GM12892 (cell line): ENCODE measurements at regions not wholly inside any gene's neighbourhood (a gene's known extent, or its start where the extent isn't known, plus 50 kb on each side); places are given as distances from the start of the nearest gene placed in this dataset.
"Not testable (repeated sequence)": the region's sequence is repeated elsewhere in the genome, so short reads cannot be mapped to it uniquely, and the experiment has no call there.

Source experiments
- DNase-seq: peaks from one replicate; pipeline ENCODE4 v3.0.0; 2011; ENCODE audit not compliant: insufficient read length
- FAIRE-seq: peaks from 2 replicates; lab custom pipeline; 2011; peaks lifted over from hg19 to GRCh38; lab: Jason Lieb, UNC
- POLR2A ChIP-seq: IDR thresholded peaks from 2 replicates; pipeline ENCODE4 v1.6.1; 2011; ENCODE audit warnings: low read depth, low read length, control low read depth
- POLR2AphosphoS5 ChIP-seq: IDR thresholded peaks from 2 replicates; pipeline ENCODE4 v1.6.1; 2011; ENCODE audit warnings: low read depth, low read length, control low read depth
- TAF1 ChIP-seq: IDR thresholded peaks from 2 replicates; pipeline ENCODE4 v1.6.1; 2011; ENCODE audit warnings: low read depth, mild to moderate bottlenecking, control low read depth, low read length, borderline replicate concordance

DNA sequence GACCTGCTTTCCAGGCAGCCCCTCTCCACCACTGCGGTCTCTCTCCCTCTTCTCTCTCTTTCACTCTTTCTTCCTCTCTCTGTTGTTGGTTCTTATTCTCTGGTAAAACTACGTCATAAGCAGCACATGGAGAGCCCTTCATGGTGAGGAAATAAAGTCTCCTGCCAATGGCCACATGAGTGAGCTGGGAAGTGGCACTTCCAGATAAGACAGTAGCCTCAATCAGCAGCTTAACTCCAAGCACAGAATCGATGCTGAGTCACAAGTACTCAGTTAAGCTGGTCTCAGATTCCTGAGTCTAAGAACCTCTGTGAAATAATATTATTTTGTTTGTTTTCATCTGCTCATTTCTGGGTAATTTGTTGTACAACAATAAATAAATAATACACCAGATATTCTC lies 500.1 kb downstream of the GABRG2 start:
- FAIRE-seq, result no peak
- no peak for DNase-seq
- TF ChIP-seq POLR2A (no peak), POLR2AphosphoS5 (no peak), TAF1 (no peak)

GRCh38 chr5:162573758-162574157 lies 506.2 kb downstream of the GABRG2 start:
- DNase-seq (no peak), FAIRE-seq (no peak)
- TF ChIP-seq POLR2A (no peak), POLR2AphosphoS5 (no peak), TAF1 (no peak)

- no peak for TF ChIP-seq TAF1
- TF ChIP-seq POLR2AphosphoS5, result no peak
- no peak for TF ChIP-seq POLR2A
- FAIRE-seq, result no peak
Observed at GRCh38 chr5:162591724-162592123, 524.2 kb downstream of the GABRG2 start.

DNA sequence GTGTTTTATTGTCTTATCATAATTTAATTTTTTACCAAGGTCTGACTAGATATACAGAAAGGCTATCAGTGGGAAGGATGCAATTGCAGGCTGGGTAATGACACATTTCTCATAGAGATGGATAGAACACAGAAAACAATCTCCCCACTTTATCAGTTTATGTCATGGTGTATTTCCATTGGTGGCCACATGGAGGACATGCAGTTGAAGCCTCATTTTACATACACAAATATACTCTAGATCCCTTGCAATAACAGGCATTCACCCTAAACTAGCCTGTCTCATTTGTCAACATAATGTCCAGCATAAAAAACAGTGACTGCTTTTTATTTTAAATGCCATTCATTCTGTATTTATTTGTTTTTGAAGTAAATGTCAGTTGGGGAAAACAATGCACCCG lies 526.3 kb downstream of the GABRG2 start:
- FAIRE-seq, result no peak
- no peak for DNase-seq

More at GRCh38 chr5:162591724-162592123, 524.2 kb downstream of the GABRG2 start:
- no peak for DNase-seq

GRCh38 chr5:162603443-162604070 lies 536.0 kb downstream of the GABRG2 start:
- DNase-seq (no peak), FAIRE-seq (no peak)
- TF ChIP-seq TAF1, result no peak
- TF ChIP-seq POLR2AphosphoS5, result no peak
- TF ChIP-seq POLR2A, result no peak

More for the DNA sequence above, 526.3 kb downstream of the GABRG2 start:
- no peak for TF ChIP-seq TAF1

GRCh38 chr5:162607879-162608278 lies 540.3 kb downstream of the GABRG2 start:
- no peak for FAIRE-seq

GRCh38 chr5:162621726-162622263 lies 554.2 kb downstream of the GABRG2 start:
- FAIRE-seq, DNase-seq: not testable (repeated sequence)

More at GRCh38 chr5:162607879-162608278, 540.3 kb downstream of the GABRG2 start:
- TF ChIP-seq TAF1 (no peak), POLR2AphosphoS5 (no peak), POLR2A (no peak)
- no peak for DNase-seq

GRCh38 chr5:162624110-162624509 lies 556.5 kb downstream of the GABRG2 start:
- FAIRE-seq, result no peak

GRCh38 chr5:162637481-162637880 lies 569.9 kb downstream of the GABRG2 start:
- DNase-seq, result no peak
- no peak for FAIRE-seq
- TF ChIP-seq POLR2AphosphoS5, result no peak
- no peak for TF ChIP-seq POLR2A
- no peak for TF ChIP-seq TAF1

More at GRCh38 chr5:162624110-162624509, 556.5 kb downstream of the GABRG2 start:
- TF ChIP-seq TAF1 (no peak), POLR2A (no peak), POLR2AphosphoS5 (no peak)
- no peak for DNase-seq

DNA sequence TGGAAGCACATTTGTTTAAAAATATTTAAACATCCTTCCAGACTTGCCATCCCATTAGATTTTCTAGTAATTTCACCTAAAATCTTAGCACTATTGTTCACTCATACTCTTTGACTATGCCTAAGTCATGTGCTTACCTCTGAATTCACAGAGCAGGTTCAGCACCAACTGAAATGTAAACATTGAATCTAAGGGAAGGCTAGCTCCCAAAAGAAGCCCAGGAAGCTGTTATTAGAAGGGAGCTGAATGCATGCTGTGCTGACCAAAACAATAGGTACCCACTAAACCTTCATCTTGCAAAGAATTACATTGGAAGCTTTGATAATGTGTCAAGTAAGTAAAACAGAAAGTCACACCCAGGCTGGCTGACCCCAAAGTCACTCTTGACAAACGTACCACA lies 571.3 kb downstream of the GABRG2 start:
- TF ChIP-seq TAF1, result no peak
- no peak for TF ChIP-seq POLR2AphosphoS5
- TF ChIP-seq POLR2A, result no peak
- DNase-seq (no peak), FAIRE-seq (no peak)

DNA sequence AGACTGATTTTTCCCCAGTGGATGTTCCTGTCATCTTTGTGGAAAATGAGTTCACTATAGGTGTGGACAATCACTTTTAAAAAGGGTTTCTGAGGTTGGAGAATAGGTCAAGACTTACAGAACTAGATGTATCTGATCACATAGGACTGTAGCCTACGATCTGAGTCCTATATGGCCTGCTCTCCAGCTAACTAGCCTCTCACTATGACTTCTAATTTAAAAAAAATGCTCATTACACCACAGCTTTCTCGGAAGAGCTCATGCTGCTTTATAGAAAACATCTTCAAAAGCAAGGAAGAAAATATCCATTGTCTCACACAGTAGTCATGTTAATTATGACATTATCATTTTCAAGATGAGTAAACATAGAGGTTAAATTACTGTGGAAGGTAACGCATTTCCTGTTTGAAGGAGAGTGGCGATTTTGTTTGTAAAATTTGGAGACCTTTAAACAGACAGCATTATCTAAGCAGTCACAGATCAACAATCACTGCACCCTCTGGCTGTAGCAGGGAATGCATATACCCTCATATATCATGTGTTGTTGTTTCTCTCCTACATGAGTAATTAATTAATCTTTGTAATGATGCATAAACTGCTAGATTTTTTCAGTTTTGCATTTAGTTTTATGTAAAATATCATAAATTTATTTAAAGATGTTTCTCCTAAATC lies 573.7 kb downstream of the GABRG2 start:
- no peak for DNase-seq
- TF ChIP-seq POLR2AphosphoS5 (no peak), POLR2A (no peak), TAF1 (no peak)
- FAIRE-seq, result no peak

DNA sequence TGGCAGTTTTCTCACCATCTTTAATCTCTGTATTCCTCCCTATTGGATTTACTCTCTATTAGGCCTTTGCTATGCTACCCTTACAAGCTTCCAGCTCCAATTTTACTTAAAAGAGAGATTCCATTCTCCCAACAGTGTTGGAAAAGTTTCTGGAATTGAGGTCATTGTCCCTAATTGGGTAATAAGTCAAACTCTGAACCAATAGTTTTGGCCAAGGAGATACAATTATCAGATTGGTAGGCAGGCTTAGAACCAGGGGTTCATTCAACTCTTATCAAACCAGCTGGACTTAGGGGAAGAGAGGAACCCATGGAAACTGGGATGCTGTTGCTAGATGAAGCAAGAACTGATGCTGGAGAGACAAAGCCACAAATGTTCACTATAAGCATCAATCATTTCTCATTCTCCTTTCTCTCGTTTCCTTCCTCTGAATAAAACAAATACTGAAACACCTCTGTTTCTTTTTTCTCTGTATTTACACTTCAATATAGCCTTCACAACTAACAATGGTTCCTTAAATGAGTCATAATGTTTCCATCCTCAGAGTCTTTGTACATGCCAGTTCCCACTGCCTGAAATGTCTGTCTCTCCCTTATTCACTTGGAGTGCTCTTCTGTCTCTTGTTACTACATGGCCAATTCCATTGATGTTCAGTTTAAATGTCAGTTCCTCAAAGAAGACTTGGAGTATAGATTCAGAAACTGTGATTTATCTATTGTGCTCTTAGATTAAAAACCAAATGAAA lies 587.3 kb downstream of the GABRG2 start:
- DNase-seq (no peak), FAIRE-seq (no peak)
- TF ChIP-seq POLR2A, result no peak
- no peak for TF ChIP-seq TAF1
- TF ChIP-seq POLR2AphosphoS5, result no peak

GRCh38 chr5:162657076-162657475 lies 589.5 kb downstream of the GABRG2 start:
- FAIRE-seq, result no peak

More at GRCh38 chr5:162657076-162657475, 589.5 kb downstream of the GABRG2 start:
- no peak for DNase-seq
- TF ChIP-seq TAF1 (no peak), POLR2A (no peak), POLR2AphosphoS5 (no peak)
